Cardiac muscle cell (in vitro differentiated cells and primary cell): ENCODE measurements at regions not wholly inside any gene's neighbourhood (a gene's known extent, or its start where the extent isn't known, plus 50 kb on each side); places are given as distances from the start of the nearest gene placed in this dataset.

Experiments
- DNase-seq, 2 donors: peaks; one replicate each; pipeline versions ENCODE4 v3.0.0 to v3.0.0-alpha.2; 2010 to 2017; ENCODE audit warnings: low read depth in 1 of 2, low spot score in 1 of 2
- H3K27ac ChIP-seq: fragments of 200-600 bp; sonication (generic); 2 replicates; pipeline ENCODE4 v1.5.1; 2016
- H3K27me3 ChIP-seq: fragments of 200-600 bp; sonication (generic); 2 replicates; pipeline ENCODE4 v1.6.0; 2016; ENCODE audit warnings: control low read depth
- H3K36me3 ChIP-seq: fragments of 200-600 bp; sonication (generic); 2 replicates; pipeline ENCODE4 v1.5.1; 2016; ENCODE audit warnings: control low read depth
- H3K4me1 ChIP-seq: fragments of 200-600 bp; sonication (generic); 2 replicates; pipeline ENCODE4 v1.8.1; 2017; ENCODE audit warnings: low read depth, mild to moderate bottlenecking, mixed run types
- H3K4me3 ChIP-seq: fragments of 200-600 bp; sonication (generic); 2 replicates; pipeline ENCODE4 v1.5.1; 2016; ENCODE audit warnings: mild to moderate bottlenecking
- H3K9me3 ChIP-seq: fragments of 200-600 bp; sonication (generic); 2 replicates; pipeline ENCODE4 v1.5.1; 2017; ENCODE audit warnings: low read depth, mild to moderate bottlenecking, control low read depth
- TF ChIP-seq, protein P1 (sequence below): IDR thresholded peaks from 2 replicates; pipeline ENCODE4 v1.5.1; 2012; ENCODE audit warnings: low read depth, mild to moderate bottlenecking, low read length

DNA sequence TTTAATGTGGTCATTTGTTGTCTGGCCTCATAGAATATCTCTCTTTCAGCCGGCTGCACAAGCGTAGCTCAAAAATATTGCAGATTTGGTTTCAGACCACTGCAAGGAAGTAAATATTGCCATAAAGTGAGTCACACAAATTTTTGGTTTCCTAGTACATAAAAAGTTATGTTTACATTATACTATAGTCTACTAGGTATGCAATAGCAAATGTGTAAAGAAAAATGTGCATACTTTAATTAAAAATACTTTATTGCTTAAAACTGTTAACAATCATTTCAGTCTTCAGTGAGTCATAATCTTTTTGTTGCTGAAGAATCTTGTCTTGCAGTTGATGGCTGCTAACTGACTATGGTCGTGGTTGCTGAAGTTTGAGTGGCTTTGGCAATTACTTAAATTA is 425.1 kb upstream of the ROBO1 start:
- Histone ChIP-seq H3K36me3 (no peaks in the 10 kb centered on the region), H3K27ac (no peak overlapping the region), H3K4me3 (no peak overlapping the region), H3K9me3 (no peaks in the 10 kb centered on the region), H3K4me1 (no peaks in the 10 kb centered on the region), H3K27me3 (no peaks in the 10 kb centered on the region)
- DNase-seq, result peak in 1 of 2 donors; percentile 6
- TF ChIP-seq, protein P1, sequence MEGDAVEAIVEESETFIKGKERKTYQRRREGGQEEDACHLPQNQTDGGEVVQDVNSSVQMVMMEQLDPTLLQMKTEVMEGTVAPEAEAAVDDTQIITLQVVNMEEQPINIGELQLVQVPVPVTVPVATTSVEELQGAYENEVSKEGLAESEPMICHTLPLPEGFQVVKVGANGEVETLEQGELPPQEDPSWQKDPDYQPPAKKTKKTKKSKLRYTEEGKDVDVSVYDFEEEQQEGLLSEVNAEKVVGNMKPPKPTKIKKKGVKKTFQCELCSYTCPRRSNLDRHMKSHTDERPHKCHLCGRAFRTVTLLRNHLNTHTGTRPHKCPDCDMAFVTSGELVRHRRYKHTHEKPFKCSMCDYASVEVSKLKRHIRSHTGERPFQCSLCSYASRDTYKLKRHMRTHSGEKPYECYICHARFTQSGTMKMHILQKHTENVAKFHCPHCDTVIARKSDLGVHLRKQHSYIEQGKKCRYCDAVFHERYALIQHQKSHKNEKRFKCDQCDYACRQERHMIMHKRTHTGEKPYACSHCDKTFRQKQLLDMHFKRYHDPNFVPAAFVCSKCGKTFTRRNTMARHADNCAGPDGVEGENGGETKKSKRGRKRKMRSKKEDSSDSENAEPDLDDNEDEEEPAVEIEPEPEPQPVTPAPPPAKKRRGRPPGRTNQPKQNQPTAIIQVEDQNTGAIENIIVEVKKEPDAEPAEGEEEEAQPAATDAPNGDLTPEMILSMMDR, result no peak

DNA sequence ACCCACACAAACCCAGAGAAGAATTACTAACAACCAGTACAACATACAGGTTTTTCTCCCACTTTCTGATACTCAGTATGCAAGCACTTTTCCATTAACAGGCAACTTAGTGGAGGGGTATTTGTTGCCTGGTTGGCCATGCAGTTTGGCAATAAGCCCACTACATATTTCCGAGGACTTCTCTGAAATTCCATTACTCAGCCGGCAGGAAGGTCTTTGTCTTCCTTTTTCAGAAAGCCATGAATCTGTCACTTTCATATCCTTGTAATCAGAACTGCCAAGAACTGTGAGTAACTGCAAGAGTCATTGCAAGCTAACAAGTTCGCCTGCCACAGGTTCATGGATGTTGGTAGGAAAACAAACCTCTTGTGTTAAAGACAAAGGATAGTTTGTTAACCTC is 422.3 kb upstream of the ROBO1 start:
- Histone ChIP-seq H3K27me3 (no peaks in the 10 kb centered on the region), H3K9me3 (no peaks in the 10 kb centered on the region), H3K4me1 (no peaks in the 10 kb centered on the region), H3K4me3 (no peak overlapping the region), H3K27ac (no peak overlapping the region), H3K36me3 (no peaks in the 10 kb centered on the region)
- TF ChIP-seq, protein P1, result no peak
- peak in 1 of 2 donors; percentile 91 for DNase-seq

DNA sequence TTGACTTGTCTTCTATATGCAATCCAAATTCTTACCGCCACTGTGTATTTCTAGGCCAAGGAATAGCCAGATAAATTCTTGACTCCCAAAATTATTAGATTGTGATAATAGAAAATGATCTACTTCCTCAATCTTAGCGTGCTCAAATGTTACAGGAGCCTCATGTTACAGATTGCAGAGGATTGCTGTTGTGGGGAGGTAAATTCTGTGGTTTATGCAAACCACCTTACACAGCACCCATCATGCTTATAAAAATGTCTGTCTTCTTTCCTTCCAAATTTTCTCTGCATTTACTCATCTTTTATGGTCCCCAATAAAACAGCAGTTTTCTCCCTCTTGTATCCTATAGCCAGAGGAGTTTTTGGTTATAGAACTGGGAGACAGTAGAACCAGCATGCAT is 420.2 kb upstream of the ROBO1 start:
- H3K36me3 ChIP-seq, result no peaks in the 10 kb centered on the region
- TF ChIP-seq, protein P1, result no peak

DNA sequence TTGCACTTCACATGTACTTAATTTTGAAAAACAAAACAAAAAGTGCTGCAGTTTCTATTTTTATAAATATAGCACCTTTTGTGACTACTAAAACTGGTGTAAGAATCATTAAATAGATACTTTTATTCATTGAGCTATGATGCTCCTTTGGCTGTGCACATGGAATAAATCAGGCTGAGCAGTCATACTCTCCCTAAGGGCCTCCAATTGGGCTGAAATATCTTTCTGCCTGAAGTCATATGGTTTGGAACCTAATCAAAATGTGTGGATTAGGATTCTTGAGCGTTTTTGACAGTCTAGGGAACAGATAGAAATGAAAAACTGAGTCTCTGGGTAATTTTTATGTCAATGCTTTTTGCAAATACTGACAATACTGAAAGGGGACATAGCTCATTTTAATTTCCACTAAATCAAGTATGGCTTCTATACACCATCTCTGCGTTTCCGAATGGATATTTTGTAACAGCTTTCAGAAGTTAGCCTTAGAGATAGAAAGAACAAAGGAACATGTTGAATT is 392.2 kb upstream of the ROBO1 start:
- TF ChIP-seq, protein P1, result no peak
- H3K27ac ChIP-seq, result no peak overlapping the region
- H3K27me3 ChIP-seq, result no peaks in the 10 kb centered on the region
- no peaks in the 10 kb centered on the region for H3K9me3 ChIP-seq
- H3K4me3 ChIP-seq, result no peak overlapping the region
- H3K36me3 ChIP-seq, result no peaks in the 10 kb centered on the region
- no peak for DNase-seq
- H3K4me1 ChIP-seq, result no peaks in the 10 kb centered on the region

More for the DNA sequence above, 420.2 kb upstream of the ROBO1 start:
- DNase-seq, result no peak
- no peaks in the 10 kb centered on the region for H3K27me3 ChIP-seq
- H3K9me3 ChIP-seq, result no peaks in the 10 kb centered on the region
- no peak overlapping the region for H3K27ac ChIP-seq
- no peaks in the 10 kb centered on the region for H3K4me1 ChIP-seq
- no peak overlapping the region for H3K4me3 ChIP-seq

DNA sequence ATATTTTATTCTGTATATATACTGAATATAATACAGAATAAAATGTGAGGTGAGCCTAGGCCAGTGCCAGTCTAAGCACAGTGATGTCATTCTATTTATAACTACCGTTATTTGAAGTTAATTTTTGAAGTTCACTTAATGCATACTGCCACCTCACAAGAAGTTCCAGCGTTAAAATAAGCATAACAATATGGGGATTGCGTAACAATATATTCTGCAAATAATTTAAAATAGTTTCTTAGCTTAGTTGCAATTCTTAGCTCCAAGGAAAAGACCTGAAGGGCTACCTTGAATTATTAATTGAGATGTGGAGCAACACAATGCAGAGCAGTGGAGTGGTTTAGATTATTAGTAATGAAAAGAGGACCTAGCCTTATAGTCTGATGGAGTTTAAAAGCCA is 390.5 kb upstream of the ROBO1 start:
- DNase-seq, result no peak
- Histone ChIP-seq H3K36me3 (no peaks in the 10 kb centered on the region), H3K4me3 (no peak overlapping the region), H3K27ac (no peak overlapping the region), H3K4me1 (no peaks in the 10 kb centered on the region), H3K27me3 (no peaks in the 10 kb centered on the region), H3K9me3 (no peaks in the 10 kb centered on the region)
- TF ChIP-seq, protein P1, result no peak

DNA sequence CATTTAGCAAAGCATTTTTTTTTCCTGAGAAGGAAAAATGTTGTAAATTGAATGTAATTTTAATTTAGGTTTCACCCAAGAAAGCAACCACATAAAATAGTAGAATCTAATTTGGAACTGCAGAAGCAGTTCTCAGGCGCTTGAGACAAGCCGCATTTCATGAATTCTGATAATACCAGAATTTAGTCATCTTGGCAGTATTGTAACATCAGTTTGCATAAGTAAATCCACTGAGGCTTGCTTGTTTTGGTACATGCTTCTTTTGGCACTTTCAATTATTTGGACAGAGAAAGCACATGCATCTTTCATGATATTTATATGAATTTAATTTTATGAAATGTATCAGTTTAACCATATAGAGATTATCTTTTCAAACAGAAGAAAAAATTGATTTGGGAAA is 389.7 kb upstream of the ROBO1 start:
- Histone ChIP-seq H3K27me3 (no peaks in the 10 kb centered on the region), H3K4me3 (no peak overlapping the region), H3K36me3 (no peaks in the 10 kb centered on the region), H3K4me1 (no peaks in the 10 kb centered on the region), H3K9me3 (no peaks in the 10 kb centered on the region), H3K27ac (no peak overlapping the region)
- TF ChIP-seq, protein P1, result no peak
- DNase-seq, result peak in 1 of 2 donors; percentile 7
